Vagina (tissue), 2 donors: ENCODE measurements at regions not wholly inside any gene's neighbourhood (a gene's known extent, or its start where the extent isn't known, plus 50 kb on each side); places are given as distances from the start of the nearest gene placed in this dataset.

ENCODE experiments used
- POLR2A ChIP-seq, 2 donors: fragments of 450-650 bp; IDR thresholded peaks; one replicate each; pipeline ENCODE4 v1.6.1; 2017; ENCODE audit warnings: antibody characterized with exemption in 2 of 2, mild to moderate bottlenecking in 2 of 2, moderate library complexity in 2 of 2
- TF ChIP-seq, protein P1 (sequence below), 3 experiments: fragments of 450-650 bp in 2 of 3; fragments of 200-600 bp in 1 of 3; sonication (generic) in 1 of 3; IDR thresholded peaks; one replicate each; pipeline ENCODE4 v1.5.1; 2017 to 2019; ENCODE audit warnings: antibody characterized with exemption in 3 of 3, mild to moderate bottlenecking in 2 of 3, moderate library complexity in 2 of 3

GRCh38 chr20:29301624-29302259, 1955.7 kb upstream of the DEFB115 start:
- TF ChIP-seq, protein P1, sequence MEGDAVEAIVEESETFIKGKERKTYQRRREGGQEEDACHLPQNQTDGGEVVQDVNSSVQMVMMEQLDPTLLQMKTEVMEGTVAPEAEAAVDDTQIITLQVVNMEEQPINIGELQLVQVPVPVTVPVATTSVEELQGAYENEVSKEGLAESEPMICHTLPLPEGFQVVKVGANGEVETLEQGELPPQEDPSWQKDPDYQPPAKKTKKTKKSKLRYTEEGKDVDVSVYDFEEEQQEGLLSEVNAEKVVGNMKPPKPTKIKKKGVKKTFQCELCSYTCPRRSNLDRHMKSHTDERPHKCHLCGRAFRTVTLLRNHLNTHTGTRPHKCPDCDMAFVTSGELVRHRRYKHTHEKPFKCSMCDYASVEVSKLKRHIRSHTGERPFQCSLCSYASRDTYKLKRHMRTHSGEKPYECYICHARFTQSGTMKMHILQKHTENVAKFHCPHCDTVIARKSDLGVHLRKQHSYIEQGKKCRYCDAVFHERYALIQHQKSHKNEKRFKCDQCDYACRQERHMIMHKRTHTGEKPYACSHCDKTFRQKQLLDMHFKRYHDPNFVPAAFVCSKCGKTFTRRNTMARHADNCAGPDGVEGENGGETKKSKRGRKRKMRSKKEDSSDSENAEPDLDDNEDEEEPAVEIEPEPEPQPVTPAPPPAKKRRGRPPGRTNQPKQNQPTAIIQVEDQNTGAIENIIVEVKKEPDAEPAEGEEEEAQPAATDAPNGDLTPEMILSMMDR (IDR thresholded peaks at IDR 0.05), result no peak
- no peak for TF ChIP-seq POLR2A (IDR thresholded peaks at IDR 0.05)
